AG04450 (cell line): ENCODE measurements at regions not wholly inside any gene's neighbourhood (a gene's known extent, or its start where the extent isn't known, plus 50 kb on each side); places are given as distances from the start of the nearest gene placed in this dataset.

Source experiments
- CTCF ChIA-PET: fragments of 300-600, 350-600 bp; formaldehyde crosslinking; extraction: SDS; loops from one replicate; lab custom pipeline; 2022; ENCODE audit warnings: antibody characterized with exemption, inconsistent platforms; lab: Charles Lee
- POLR2A ChIA-PET: fragments of 350-600 bp; formaldehyde crosslinking; extraction: SDS; loops from one replicate; lab custom pipeline; 2021; ENCODE audit warnings: antibody characterized with exemption, inconsistent platforms; lab: Yijun Ruan, JAX
- DNase-seq: peaks from one replicate; pipeline ENCODE4 v3.0.0-alpha.2; 2011; ENCODE audit warnings: low read depth, low spot score
- H3K27ac ChIP-seq: one replicate; pipeline ENCODE4 v1.5.1; 2012; ENCODE audit warnings: low read depth, low read length, control low read depth
- H3K27me3 ChIP-seq: one replicate; pipeline ENCODE4 v1.6.0; 2012; ENCODE audit warnings: low read length; ENCODE audit not compliant: control insufficient read depth, insufficient read depth
- H3K4me3 ChIP-seq: 2 replicates; pipeline ENCODE4 v1.5.1; 2011; ENCODE audit warnings: mild to moderate bottlenecking, low read depth, low read length, control low read depth
- H3K9me3 ChIP-seq: 2 replicates; pipeline ENCODE4 v1.5.1; 2012; ENCODE audit warnings: low read length; ENCODE audit not compliant: control insufficient read depth, insufficient read depth
- CTCF ChIP-seq: IDR thresholded peaks from 2 replicates; pipeline ENCODE4 v1.5.1; 2011; ENCODE audit warnings: low read depth, low read length, control low read depth, inconsistent platforms

- no peak for DNase-seq
- peaks cover 42% of the 10 kb centered on the region for H3K9me3 ChIP-seq
- no peak overlapping the region for H3K27ac ChIP-seq
- no peaks in the 10 kb centered on the region for H3K27me3 ChIP-seq
- ChIA-PET CTCF (no interaction called here), POLR2A (no interaction called here)
- TF ChIP-seq CTCF: no peak
- no peak overlapping the region for H3K4me3 ChIP-seq
Observed at GRCh38 chr3:164341086-164341485, 737.2 kb downstream of the SI start.

- ChIA-PET POLR2A (no interaction called here), CTCF (no interaction called here)
- TF ChIP-seq CTCF: no peak
- no peaks in the 10 kb centered on the region for H3K27me3 ChIP-seq
- no peak overlapping the region for H3K27ac ChIP-seq
- H3K4me3 ChIP-seq: no peak overlapping the region
- H3K9me3 ChIP-seq: peaks cover 45% of the 10 kb centered on the region
- no peak for DNase-seq
Observed at GRCh38 chr3:164340273-164340672, 738.0 kb downstream of the SI start.

- ChIA-PET CTCF (no interaction called here), POLR2A (no interaction called here)
- H3K4me3 ChIP-seq: no peak overlapping the region
- TF ChIP-seq CTCF: no peak
- no peak for DNase-seq
- H3K27ac ChIP-seq: no peak overlapping the region
- peaks cover 29% of the 10 kb centered on the region for H3K9me3 ChIP-seq
- no peaks in the 10 kb centered on the region for H3K27me3 ChIP-seq
Observed at GRCh38 chr3:164332831-164333802, 745.2 kb downstream of the SI start.

GRCh38 chr3:164326714-164327113 is 751.6 kb downstream of the SI start:
- no peak for TF ChIP-seq CTCF
- Histone ChIP-seq H3K27me3 (no peaks in the 10 kb centered on the region), H3K4me3 (no peak overlapping the region), H3K27ac (no peak overlapping the region), H3K9me3 (peaks cover 6% of the 10 kb centered on the region; the same call in 1 of the 2 replicates)
- no peak for DNase-seq
- POLR2A ChIA-PET: no interaction called here
- CTCF ChIA-PET: no interaction called here

GRCh38 chr3:164320962-164321361 is 757.3 kb downstream of the SI start:
- TF ChIP-seq CTCF: no peak
- no peak overlapping the region for H3K27ac ChIP-seq
- ChIA-PET POLR2A (no interaction called here), CTCF (no interaction called here)
- peaks cover 5% of the 10 kb centered on the region; the same call in 1 of the 2 replicates for H3K9me3 ChIP-seq
- no peak overlapping the region for H3K4me3 ChIP-seq
- DNase-seq: no peak
- no peaks in the 10 kb centered on the region for H3K27me3 ChIP-seq
